ENCODE measurements at regions not wholly inside any gene's neighbourhood (a gene's known extent, or its start where the extent isn't known, plus 50 kb on each side); places are given as distances from the start of the nearest gene placed in this dataset.
"Not testable (repeated sequence)": the region's sequence is repeated elsewhere in the genome, so short reads cannot be mapped to it uniquely, and the experiment has no call there.

- TF ChIP-seq, protein P1, sequence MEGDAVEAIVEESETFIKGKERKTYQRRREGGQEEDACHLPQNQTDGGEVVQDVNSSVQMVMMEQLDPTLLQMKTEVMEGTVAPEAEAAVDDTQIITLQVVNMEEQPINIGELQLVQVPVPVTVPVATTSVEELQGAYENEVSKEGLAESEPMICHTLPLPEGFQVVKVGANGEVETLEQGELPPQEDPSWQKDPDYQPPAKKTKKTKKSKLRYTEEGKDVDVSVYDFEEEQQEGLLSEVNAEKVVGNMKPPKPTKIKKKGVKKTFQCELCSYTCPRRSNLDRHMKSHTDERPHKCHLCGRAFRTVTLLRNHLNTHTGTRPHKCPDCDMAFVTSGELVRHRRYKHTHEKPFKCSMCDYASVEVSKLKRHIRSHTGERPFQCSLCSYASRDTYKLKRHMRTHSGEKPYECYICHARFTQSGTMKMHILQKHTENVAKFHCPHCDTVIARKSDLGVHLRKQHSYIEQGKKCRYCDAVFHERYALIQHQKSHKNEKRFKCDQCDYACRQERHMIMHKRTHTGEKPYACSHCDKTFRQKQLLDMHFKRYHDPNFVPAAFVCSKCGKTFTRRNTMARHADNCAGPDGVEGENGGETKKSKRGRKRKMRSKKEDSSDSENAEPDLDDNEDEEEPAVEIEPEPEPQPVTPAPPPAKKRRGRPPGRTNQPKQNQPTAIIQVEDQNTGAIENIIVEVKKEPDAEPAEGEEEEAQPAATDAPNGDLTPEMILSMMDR (IDR thresholded peaks at IDR 0.05), result not testable (repeated sequence)
- TF ChIP-seq POLR2A (IDR thresholded peaks at IDR 0.05), result not testable (repeated sequence)
Observed at GRCh38 chr6:84865372-84865771, 101.0 kb upstream of the TBX18 start.
